Endothelial cell (in vitro differentiated cells): ENCODE measurements at regions not wholly inside any gene's neighbourhood (a gene's known extent, or its start where the extent isn't known, plus 50 kb on each side); places are given as distances from the start of the nearest gene placed in this dataset.

Experiments used
- DNase-seq: peaks from one replicate; pipeline ENCODE4 v3.0.0; 2021; ENCODE audit warnings: low spot score
- H3K27ac Mint-ChIP-seq: one replicate; pipeline ENCODE4 v1.8.0; 2021; ENCODE audit warnings: mixed read lengths, inconsistent platforms; ENCODE audit not compliant: unreplicated experiment
- H3K27me3 Mint-ChIP-seq: one replicate; pipeline ENCODE4 v1.8.0; 2021; ENCODE audit warnings: mild to moderate bottlenecking, moderate library complexity, mixed read lengths, inconsistent platforms; ENCODE audit not compliant: unreplicated experiment
- H3K36me3 Mint-ChIP-seq: one replicate; pipeline ENCODE4 v1.8.0; 2021; ENCODE audit warnings: mild to moderate bottlenecking, low read depth, mixed read lengths, inconsistent platforms; ENCODE audit not compliant: unreplicated experiment
- H3K4me1 Mint-ChIP-seq: one replicate; pipeline ENCODE4 v1.8.0; 2021; ENCODE audit warnings: mild to moderate bottlenecking, mixed read lengths, inconsistent platforms; ENCODE audit not compliant: unreplicated experiment
- H3K4me3 Mint-ChIP-seq: one replicate; pipeline ENCODE4 v1.8.0; 2021; ENCODE audit warnings: mild to moderate bottlenecking, mixed read lengths, inconsistent platforms; ENCODE audit not compliant: unreplicated experiment
- H3K9me3 Mint-ChIP-seq: one replicate; pipeline ENCODE4 v1.8.0; 2021; ENCODE audit warnings: mixed read lengths, inconsistent platforms; ENCODE audit not compliant: unreplicated experiment
- CTCF ChIP-seq: fragments of 200-600 bp; sonication (generic); IDR thresholded peaks from one replicate; pipeline ENCODE4 v1.5.0; 2021; ENCODE audit warnings: antibody characterized with exemption; ENCODE audit not compliant: unreplicated experiment

DNA sequence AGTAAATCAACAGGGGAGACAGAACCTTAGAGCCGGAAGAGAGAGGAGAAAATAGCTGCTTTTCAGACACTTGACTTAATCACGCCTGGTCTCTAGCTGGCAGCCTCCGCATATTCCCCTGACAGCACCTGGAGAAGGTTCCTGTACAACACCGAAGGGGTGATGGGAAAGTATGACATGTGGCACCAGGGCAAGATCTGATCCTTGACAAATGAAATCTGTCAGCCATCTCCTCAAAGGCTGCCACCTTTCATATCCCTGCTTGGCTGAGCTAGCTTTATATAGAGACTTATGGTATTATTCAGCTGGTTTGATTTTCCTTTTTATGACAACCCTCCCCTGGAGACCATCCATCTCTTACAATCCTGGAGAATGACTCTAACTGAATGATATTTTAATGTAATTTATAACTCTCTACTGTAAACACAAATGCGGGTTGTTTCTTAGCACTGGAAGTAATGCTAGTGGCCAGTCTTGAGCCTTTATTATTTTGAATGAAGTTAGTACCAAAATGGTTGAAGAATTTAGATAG lies 1205.3 kb upstream of the CDH8 start:
- Mint-ChIP-seq H3K4me3 (no peak overlapping the region), H3K27me3 (no peaks in the 10 kb centered on the region), H3K4me1 (no peaks in the 10 kb centered on the region), H3K27ac (no peak overlapping the region), H3K36me3 (no peaks in the 10 kb centered on the region), H3K9me3 (no peaks in the 10 kb centered on the region)
- TF ChIP-seq CTCF: no peak
- DNase-seq: no peak

- no peak overlapping the region for H3K4me3 Mint-ChIP-seq
- H3K27ac Mint-ChIP-seq: no peak overlapping the region
- no peaks in the 10 kb centered on the region for H3K9me3 Mint-ChIP-seq
- DNase-seq: no peak
- H3K4me1 Mint-ChIP-seq: no peaks in the 10 kb centered on the region
- TF ChIP-seq CTCF: no peak
- H3K27me3 Mint-ChIP-seq: no peaks in the 10 kb centered on the region
- H3K36me3 Mint-ChIP-seq: no peaks in the 10 kb centered on the region
Observed at GRCh38 chr16:63239065-63239570, 1202.9 kb upstream of the CDH8 start.

DNA sequence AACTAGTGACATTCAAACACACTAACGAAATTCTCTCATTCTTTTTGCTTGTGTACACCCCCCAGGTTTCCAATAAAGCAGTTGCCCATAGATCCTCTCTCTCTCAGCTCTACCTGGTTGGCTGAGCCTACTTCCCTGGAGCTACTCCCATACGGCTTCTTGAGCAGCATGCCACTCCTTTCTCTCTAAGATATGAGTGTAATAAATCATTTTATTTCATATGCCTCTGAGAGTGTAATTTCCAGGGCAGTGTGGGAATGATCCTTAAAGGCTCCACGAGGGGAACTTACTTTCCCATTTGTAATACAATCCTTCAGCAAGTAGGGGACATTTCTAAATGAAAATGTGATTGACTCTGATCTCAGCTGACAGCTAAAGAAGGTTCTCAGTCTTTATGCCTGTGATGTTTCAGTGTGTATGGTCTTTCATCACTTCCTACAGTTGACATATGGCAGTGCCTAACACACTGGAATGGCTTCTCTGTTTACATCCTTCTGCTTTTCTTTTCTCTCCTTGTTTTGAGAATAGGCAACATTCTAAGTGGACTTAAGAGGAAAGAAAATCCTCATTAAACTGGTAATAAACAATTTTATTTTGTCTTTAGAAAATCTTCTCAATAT lies 1194.3 kb upstream of the CDH8 start:
- DNase-seq: no peak
- H3K9me3 Mint-ChIP-seq: no peaks in the 10 kb centered on the region
- TF ChIP-seq CTCF: no peak
- H3K27ac Mint-ChIP-seq: no peak overlapping the region
- H3K4me3 Mint-ChIP-seq: no peak overlapping the region
- no peaks in the 10 kb centered on the region for H3K27me3 Mint-ChIP-seq
- H3K4me1 Mint-ChIP-seq: no peaks in the 10 kb centered on the region
- H3K36me3 Mint-ChIP-seq: no peaks in the 10 kb centered on the region

GRCh38 chr16:63228259-63228658 lies 1192.0 kb upstream of the CDH8 start:
- no peaks in the 10 kb centered on the region for H3K9me3 Mint-ChIP-seq
- TF ChIP-seq CTCF: no peak

GRCh38 chr16:63223851-63224250 lies 1187.6 kb upstream of the CDH8 start:
- DNase-seq: no peak
- no peaks in the 10 kb centered on the region for H3K9me3 Mint-ChIP-seq
- H3K27ac Mint-ChIP-seq: no peak overlapping the region
- H3K4me1 Mint-ChIP-seq: no peaks in the 10 kb centered on the region
- no peak for TF ChIP-seq CTCF
- no peaks in the 10 kb centered on the region for H3K36me3 Mint-ChIP-seq
- no peak overlapping the region for H3K4me3 Mint-ChIP-seq
- no peaks in the 10 kb centered on the region for H3K27me3 Mint-ChIP-seq

More at GRCh38 chr16:63228259-63228658, 1192.0 kb upstream of the CDH8 start:
- Mint-ChIP-seq H3K27ac (no peak overlapping the region), H3K4me3 (no peak overlapping the region), H3K27me3 (no peaks in the 10 kb centered on the region), H3K36me3 (no peaks in the 10 kb centered on the region), H3K4me1 (no peaks in the 10 kb centered on the region)
- DNase-seq: no peak
